ENCODE measurements at regions not wholly inside any gene's neighbourhood (a gene's known extent, or its start where the extent isn't known, plus 50 kb on each side); places are given as distances from the start of the nearest gene placed in this dataset.

- TF ChIP-seq YY1 (IDR thresholded peaks at IDR 0.05; ENCODE audit: insufficient read depth, insufficient read length) (no peak), ZNF274 (IDR thresholded peaks at IDR 0.05; ENCODE audit: low read depth, low read length) (no peak), SUZ12 (IDR thresholded peaks at IDR 0.05; ENCODE audit: extremely low read depth, insufficient read depth, insufficient read length) (no peak)
These were observed 240.4 kb upstream of the CELF2 start for GRCh38 chr10:10777279-10777678.
